NCI-H1092 (cell line): ENCODE measurements at regions not wholly inside any gene's neighbourhood (a gene's known extent, or its start where the extent isn't known, plus 50 kb on each side); places are given as distances from the start of the nearest gene placed in this dataset.
"Not testable (repeated sequence)": the region's sequence is repeated elsewhere in the genome, so short reads cannot be mapped to it uniquely, and the experiment has no call there.

Source experiments
- DNase-seq: peaks from one replicate; lab custom pipeline; 2025; lab: John Stamatoyannopoulos, UW

DNA sequence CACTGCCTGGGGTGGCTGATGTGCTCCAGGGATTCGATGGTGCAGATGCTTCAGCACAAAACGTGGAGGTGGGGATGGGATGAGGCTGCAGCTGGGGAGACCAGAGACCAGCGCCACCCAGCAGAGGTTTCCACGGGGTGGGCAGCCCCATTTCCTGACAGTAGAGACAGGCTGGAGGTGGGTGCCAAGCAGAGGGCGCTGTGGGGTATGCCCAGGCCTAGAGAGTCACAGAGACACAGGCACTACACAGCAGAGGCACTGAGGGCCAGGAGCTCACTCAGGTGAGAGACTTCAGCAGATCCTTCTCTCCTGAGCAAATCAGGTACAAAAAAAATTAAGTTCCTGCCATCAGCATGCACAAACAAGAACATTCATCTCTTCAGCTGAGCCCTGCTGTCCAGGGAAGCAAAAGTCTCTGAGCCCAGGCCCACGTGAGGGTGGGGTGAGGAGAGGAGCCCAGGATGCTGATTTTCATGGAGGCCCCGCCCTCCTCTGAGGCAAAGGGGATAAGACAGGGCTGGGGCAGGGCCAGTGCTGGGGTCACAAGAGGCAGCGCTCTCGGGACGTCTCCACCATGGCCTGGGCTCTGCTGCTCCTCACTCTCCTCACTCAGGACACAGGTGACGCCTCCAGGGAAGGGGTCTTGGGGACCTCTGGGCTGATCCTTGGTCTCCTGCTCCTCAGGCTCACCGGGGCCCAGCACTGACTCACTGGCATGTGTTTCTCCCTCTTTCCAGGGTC lies 53.1 kb downstream of the GGTLC2 start:
- no peak for DNase-seq

DNA sequence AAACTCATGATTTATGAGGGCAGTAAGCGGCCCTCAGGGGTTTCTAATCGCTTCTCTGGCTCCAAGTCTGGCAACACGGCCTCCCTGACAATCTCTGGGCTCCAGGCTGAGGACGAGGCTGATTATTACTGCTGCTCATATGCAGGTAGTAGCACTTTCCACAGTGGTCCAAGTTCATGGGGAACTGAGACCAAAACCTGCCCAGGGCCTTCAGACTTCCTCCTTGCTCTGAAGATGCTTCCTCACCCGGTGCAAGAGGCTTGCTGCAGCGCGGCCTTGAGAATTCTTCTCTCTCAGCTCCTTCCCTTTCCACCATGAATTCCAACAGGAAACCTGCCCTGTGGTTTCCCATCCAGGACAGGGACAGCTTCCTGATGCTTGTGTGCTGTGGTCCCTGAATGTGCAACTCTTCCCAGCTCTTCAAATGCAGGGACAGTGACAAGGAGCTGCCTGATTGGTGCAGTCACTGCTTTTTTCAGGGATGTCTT lies 53.9 kb downstream of the GGTLC2 start:
- no peak for DNase-seq

DNA sequence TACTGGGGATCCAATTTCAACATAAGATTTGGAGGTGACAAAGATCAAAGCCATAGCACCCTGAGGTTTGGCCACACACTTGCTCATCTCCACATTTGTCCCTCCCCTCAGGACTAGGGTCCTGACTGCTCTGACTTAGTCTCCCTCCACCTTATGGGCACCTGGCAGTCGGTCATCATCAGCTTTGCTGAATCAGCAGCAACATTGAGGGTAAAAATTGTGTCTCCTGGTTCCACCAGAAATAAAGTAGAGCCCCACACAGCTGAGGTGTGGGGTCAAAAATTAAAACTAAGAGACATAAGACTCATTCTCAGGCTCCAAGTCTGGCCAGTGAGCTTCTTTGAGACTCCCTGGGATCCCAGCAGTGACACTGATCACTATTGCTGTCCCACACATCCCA lies 56.2 kb downstream of the GGTLC2 start:
- no peak for DNase-seq

DNA sequence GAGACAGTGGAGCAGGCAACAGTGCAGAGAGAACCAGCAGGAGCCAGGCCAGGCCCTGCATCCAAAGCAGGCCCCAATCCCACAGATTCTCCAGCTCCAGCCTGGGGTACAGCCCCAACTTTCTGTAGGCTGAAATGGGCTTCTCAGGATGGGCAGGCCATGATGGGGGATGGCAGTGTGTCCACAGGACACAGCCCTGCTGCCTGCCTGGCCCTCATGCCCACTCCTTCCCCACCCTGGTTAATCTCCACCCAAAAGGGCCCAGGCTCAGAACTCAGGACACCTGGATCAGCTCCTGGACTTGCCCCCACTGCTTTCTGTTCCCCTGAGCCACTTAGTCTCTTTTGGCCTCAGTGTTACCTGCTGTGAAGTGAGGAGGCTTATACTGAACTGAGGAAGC lies 57.1 kb downstream of the GGTLC2 start:
- DNase-seq = not testable (repeated sequence)

DNA sequence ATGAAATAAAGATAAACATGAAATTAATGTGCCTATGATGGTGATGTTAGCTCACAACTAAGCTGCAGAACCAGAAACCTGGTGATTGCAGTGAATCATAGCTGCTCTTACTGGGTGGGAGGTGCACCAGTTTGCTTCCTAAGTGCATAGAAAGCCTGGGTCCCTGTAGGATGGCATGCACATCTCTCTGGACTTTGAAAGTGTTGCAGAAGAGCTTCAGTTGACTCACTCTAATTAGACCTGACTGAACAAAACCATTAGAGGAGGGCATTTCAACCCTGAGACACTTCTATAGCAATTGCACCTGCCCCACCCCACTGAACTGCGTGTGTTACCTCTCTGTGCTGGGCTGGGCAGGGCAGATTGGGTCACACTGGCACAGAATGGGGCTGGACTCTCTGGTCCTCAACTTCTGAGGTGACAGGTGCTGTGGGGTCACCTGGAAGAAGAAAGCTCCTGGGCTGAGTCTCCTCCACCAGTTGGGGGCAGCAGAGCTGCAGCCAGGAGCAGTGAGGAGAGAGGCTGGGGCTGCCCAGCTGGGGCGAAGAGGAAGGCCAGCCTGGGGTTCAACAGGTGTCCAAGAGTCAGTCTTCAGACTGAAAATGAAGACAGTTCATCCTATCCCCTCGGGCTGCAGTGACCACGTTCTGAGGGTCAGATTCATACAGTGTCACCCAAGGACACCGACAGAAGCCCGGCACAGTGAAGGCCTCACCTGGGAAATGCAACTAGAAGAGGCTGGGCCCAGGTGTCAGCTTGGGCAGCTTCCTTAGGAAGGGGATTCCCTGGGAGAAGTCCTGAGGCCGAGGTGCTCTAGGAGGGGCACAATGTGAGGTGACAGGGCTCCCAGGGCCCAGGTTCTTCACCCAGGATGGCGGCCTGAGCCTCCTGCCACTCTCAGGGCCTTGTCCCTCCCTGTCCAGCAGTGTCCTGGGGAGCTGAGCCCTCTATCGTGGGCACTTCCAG lies 58.1 kb downstream of the GGTLC2 start:
- no peak for DNase-seq

DNA sequence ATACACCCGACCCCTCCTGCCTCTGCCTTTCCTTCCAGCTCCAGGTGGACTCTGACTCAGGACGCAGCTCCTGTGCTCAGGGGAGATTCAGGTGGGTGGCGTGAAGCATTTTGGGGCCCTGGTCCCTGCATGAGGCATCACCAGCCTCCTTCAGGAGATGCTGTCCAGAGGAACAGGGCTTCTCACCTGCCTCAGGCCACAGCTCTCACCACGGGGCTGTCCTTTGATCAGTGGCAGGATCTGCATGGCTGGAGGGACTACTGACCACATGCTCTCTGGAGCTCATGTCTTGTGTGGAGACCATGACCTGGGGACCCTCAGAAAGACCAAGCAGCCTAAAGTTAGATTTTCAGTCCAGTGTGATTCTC lies 58.8 kb downstream of the GGTLC2 start:
- no peak for DNase-seq

DNA sequence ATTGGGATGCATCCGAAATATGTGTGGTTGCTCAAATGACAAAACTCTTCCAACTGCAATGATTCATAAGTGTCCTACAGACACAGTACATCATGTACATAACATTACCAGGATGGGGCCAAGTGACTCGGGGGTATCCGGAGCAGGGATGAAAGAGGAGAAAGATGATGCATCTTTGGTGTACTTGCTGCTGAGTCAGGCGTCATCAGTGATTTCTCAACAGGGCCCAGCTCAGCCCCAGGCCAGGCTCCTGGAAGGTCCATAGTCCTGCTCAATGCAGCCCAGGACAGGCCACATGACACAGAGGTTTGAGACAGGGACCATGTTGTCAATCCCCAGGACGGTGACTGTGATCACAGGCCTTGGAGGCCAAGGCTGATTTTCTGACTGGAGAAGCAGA lies 59.3 kb downstream of the GGTLC2 start:
- DNase-seq = no peak

DNA sequence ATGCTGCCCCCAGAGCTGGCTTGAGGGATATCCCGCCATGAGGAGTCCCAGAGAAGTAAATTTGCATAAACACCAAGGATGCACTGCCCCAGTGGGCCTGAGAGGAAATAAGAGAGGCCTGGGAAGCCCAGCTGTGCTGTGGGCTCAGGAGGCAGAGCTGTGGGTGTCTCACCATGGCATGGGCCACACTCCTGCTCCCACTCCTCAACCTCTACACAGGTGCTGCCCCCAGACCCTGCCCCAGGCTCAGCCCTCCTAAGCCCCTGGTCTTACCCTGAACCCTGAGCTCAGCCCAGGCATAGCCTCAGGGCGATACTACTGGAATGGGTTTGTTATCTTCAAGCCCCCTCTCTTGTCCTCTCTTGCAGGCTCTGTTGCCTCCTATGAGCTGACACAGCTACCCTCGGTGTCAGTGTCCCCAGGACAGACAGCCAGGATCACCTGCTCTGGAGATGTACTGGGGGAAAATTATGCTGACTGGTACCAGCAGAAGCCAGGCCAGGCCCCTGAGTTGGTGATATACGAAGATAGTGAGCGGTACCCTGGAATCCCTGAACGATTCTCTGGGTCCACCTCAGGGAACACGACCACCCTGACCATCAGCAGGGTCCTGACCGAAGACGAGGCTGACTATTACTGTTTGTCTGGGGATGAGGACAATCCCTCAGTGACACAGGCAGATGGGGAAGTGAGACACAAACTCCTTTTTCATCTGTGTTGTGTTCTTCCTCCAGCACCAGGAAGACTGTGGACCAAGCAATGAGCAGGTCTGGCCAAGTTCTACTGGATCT lies 59.9 kb downstream of the GGTLC2 start:
- DNase-seq = no peak

DNA sequence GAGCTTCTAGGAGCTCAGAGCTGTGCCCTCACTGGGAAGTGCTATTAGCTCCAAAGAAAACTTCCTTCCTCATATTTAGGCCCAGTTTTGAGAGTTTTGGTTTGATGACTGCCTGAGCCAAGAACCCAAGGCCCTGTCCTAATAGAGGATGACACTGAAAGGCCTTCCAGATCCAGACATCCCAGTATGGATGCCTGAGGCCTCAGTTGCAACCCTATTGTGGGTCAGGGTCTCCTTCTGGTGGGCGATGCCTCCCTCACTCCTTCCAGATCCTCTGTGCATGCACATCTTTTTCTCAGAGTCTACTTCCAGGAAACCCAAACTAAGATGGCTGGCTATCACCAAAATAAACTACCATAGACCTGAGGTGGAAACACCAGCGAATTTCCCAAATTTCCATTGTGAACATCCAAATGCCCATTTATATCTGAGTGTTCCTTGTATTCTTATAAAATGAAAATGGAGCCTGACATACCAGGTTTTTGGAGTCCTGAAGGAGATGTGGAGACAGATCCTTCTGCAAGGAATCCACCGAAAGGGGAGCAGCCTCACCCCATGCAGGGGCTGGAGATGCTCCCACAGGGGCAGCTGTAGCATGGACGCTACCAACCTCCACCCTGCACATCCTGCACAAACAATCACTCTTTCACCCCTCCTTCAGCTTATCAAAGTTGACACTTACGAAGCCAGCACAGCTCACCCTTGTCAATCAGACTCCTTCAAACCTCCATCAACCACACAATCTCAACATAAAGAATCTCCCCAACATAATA lies 61.1 kb downstream of the GGTLC2 start:
- DNase-seq = no peak

DNA sequence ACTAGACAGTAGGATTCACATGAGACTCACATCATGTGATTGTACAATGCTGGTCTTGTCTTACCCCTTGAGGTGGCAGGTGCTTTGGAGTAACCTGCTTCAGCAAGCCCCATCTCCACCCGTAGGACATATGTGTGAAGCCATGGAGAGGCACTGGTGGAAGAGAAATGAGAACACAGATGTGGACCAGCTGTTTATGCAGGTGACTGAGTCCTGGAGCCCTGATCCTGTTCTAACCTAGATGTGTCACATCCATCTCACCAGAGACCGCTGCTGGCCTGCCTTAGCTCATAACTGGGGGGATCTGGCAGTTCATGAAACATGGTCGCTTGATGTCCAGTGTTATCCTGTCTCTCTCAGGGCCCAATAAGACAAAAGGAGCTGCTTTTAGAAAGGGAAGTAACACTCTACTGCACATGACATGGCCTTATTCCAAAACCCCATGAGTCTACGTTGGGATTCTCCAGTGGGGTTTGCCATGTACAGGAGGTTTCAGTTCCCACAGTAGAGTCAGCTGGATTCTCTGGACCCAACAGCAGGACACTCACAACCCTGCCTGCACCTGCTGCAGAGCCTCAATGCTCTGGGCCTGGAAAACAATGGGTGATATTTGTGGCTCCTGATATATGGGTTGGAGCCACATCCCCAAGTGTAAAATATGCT lies 62.0 kb downstream of the GGTLC2 start:
- DNase-seq = no peak

DNA sequence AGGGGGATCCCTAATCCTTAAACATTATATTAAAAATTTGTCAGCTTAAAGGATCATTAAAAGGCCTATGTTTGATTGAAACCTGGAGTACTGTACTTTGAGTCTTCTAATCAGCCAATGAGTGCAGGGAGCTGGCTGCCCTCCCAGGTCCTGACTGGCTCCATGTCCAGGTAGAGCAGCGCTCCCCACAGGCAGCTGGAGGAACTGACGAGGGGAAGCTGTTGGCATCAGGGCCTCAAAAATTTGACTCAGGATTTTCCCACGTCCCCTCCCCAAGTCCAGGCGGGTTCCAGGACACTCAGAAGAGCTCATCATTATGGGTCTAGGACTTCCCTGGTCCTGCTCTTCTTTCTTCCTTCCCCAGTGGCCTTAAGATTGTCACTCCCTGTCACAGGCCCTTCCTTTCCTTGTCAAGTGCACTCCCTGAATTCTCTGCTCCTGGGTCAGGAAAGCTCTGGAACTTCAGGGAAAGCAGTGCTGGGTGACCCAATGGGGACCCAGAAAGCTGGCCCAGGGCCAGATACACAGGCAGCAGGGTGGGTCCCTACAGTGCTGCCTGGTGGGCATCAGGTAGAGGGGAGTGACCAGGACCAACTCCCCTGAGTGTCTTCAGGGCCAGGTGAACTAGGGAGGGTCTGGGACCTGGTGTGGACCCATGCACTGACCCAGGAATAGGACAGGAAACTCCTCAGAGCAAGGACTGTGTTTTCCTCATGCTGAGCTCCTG lies 65.5 kb downstream of the GGTLC2 start:
- DNase-seq = no peak

DNA sequence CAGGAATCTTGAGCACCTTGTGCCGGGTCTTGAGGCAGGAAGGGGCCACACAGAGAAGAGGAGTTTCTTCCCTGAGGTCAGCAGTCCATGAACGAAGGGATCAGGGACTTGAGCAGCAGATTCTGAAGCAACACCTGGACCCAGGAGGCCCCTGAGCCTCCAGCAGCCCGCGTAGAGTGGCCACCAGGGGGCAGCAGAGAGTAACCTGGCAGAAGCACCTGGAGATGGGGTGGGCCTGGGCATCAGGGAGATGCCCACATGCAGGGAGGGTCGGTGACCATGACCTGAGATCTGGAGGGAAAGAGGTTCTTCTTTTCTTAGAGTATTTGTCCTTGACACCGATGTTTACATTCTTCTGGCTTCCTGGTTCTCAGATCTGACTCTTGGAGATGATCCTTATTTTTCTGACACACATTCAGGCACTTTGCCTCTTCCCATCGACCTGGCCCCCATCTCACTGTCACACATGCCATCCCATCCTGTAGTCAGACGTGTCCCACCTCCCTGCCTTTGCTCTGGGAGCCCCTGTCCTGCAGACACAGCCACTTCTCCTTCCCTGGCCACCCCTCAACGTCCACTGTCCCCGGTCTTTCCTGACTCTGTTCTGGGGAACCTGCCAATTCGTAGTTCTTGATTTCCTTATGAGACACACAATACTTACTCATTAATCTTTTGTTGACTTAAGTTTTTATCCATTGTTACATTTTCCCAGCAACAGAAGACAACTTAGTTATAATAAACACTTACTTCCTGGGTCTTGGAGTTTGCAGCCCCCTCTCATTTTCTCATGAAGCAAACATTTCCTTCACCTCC lies 66.5 kb downstream of the GGTLC2 start:
- DNase-seq = peak; percentile 10

DNA sequence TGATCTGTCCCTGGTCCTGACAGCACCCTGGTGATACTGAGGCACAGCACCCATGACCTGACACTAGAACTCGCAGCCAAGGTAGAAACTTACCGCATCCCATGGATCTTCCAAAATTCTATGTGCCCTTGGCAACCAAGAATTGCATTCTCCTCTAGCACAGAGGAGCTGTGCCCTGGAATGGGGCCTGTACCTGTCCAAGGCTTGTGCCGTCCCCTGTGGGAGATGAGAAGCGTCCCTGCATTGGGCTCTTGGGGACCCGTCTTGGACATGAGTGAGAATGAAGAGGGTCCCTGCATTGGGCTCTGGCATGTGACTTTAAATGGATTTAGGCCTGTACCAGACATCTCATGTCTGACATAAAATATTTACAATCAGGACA lies 67.1 kb downstream of the GGTLC2 start:
- DNase-seq = no peak

DNA sequence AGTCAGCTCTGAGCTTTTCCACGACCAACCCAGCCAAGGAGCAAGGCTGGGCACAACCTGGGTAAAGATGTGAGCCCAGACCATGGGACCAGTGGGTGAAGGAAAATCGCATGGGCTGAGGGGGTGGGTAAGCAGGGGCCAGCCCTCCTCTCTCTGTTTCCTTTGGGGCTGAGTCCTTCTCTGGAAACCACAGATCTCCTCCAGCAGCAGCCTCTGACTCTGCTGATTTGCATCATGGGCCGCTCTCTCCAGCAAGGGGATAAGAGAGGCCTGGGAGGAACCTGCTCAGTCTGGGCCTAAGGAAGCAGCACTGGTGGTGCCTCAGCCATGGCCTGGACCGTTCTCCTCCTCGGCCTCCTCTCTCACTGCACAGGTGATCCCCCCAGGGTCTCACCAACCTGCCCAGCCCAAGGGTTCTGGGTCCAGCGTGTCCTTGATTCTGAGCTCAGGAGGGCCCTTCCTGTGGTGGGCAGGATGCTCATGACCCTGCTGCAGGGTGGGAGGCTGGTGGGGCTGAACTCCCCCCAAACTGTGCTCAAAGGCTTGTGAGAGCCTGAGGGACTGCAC lies 67.8 kb downstream of the GGTLC2 start:
- DNase-seq = no peak

DNA sequence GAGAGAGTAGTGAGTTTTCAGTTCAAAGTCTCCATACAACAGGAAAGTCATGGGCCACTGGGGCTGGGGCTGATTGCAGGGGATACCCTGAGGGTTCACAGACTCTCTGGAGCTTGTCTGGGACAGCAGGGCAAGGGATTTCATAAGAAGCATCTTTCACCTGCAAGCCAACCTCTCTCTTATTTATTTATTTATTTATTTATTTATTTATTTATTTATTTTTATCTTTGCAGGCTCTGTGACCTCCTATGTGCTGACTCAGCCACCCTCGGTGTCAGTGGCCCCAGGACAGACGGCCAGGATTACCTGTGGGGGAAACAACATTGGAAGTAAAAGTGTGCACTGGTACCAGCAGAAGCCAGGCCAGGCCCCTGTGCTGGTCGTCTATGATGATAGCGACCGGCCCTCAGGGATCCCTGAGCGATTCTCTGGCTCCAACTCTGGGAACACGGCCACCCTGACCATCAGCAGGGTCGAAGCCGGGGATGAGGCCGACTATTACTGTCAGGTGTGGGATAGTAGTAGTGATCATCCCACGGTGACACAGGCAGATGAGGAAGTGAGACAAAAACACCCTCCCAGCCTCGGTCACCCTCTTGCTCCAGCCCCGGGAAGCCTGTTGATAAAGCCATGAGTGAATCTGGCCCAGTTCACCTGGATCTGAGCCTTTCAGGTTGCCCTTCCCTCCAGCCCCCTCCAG lies 68.4 kb downstream of the GGTLC2 start:
- DNase-seq = no peak

DNA sequence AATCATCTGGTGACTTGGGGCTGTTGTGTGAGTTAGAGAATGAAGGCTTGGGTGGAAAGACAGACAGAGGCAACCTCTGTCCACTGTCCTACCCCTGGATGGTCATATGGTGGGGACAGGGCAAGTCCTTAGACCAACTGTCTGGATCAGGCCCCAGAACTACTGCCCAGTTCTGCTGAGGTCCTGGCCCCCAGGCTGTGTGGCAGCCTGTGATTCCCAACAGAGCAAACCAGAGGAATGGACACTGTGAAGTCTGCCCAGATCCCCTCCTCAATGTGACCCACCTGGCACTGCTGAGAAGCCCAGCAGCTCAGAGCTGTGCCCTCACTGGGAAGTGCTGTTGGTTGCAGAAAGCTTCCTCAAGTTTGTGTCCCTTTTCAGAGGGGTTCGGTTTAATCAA lies 69.0 kb downstream of the GGTLC2 start:
- DNase-seq = no peak

DNA sequence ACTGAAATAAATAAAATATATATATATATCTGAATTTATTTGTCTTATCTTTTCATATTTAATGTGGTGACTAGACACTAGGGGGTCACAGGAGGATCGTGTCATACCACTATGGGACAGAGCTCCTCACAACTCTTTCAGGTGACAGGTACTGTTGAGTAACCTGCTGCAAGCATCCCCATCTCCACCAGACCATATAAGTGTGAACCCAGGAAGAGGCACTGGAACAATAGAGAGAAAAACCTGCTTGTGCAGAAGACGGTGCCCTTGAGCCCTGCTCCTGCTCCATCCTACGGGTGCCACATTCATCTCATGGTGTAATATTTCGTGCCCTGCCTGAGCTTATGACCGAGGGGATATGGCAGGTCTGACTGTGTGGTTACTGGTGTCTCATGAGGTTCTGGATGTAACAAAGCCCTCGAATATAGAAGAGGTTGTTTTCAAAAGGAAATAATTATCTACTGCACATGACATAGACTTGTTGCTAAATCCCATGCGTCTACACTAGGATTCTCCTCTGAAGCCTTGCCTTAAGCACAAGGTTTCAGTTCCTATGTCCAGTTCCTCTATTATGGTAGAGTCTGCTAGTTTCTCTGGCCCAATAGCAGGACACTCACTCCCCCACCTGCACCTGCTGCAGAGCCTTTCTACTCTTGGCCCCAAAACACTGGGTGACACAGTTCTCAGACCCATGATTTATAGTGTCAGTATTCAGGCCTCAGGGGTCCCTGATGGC lies 70.4 kb downstream of the GGTLC2 start:
- DNase-seq = no peak

DNA sequence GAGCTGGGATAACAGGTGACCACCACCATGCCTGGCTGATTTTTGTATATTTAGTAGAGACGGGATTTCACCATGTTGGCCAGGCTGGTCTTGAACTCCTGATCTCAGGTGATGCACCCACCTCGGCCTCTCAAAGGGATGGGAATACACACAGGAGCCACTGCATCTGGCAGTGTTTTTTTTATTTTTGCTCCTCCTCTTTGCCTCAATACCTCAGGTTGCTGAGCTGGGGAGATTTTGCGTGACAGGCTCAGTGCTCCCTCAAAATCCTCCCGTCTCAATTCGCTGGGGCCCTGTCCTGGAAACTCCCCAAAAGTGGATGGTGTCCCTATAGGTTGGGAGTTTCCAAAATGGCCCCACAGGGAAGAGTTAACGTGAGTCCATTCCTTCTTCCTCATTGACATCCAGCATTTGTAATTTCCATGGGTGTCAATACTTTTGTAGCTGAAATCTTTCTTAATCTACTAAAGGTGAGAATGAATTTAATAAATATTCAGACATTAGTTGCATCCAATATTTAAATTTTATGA lies 71.8 kb downstream of the GGTLC2 start:
- DNase-seq = no peak
